Ovary (tissue), 7 donors: ENCODE measurements at regions not wholly inside any gene's neighbourhood (a gene's known extent, or its start where the extent isn't known, plus 50 kb on each side); places are given as distances from the start of the nearest gene placed in this dataset.

Experiments used
- DNase-seq, 5 donors: peaks; one replicate each; pipeline ENCODE4 v3.0.0-alpha.2; 2019 to 2020
- H3K27ac ChIP-seq, 2 donors: fragments of 200-600 bp; one replicate each; pipeline versions ENCODE4 v1.5.1 to v1.8.0; 2019 to 2022
- H3K27me3 ChIP-seq: fragments of 200-600 bp; one replicate; pipeline ENCODE4 v1.8.0; 2022
- H3K36me3 ChIP-seq: fragments of 200-600 bp; sonication (generic); one replicate; pipeline ENCODE4 v1.5.1; 2019
- H3K4me1 ChIP-seq: one replicate; pipeline ENCODE4 v1.8.1; 2013; ENCODE audit warnings: mild to moderate bottlenecking, moderate library complexity; ENCODE audit not compliant: insufficient read depth
- H3K4me3 ChIP-seq: fragments of 200-600 bp; sonication (generic); one replicate; pipeline ENCODE4 v1.5.1; 2017
- H3K9me3 ChIP-seq, 2 donors: fragments of 200-600 bp in 1 of 2; sonication (generic) in 1 of 2; one replicate each; pipeline versions ENCODE4 v1.5.1 to v1.8.1; 2013 to 2019; ENCODE audit warnings: mild to moderate bottlenecking in 1 of 2, moderate library complexity in 1 of 2
- EP300 ChIP-seq: sonication (generic); formaldehyde crosslinking; IDR thresholded peaks from one replicate; pipeline ENCODE4 v1.6.1; 2017; ENCODE audit warnings: antibody characterized with exemption
- POLR2A ChIP-seq: fragments of 450-650 bp; IDR thresholded peaks from one replicate; pipeline ENCODE4 v1.6.1; 2017; ENCODE audit warnings: antibody characterized with exemption, mild to moderate bottlenecking, moderate library complexity
- WGBS, 3 donors: extraction: QIAGEN DNeasy Blood & Tissue Kit in 1 of 3; methylation state at CpG; one replicate each; pipeline versions ENCODE4 v1.1.5 to v1.1.7; 2013 to 2017; 5-methylcytosine and 5-hydroxymethylcytosine counted together
- intact Hi-C, 4 donors: fragments of 100-400 bp; cut with DNase I; formaldehyde crosslinking; loops; one replicate each; pipeline versions ENCODE4 v1.11.0 to v1.15.1; 2022 to 2023
- TF ChIP-seq, protein P1 (sequence below), 3 donors: fragments of 450-650 bp in 2 of 3; fragments of 200-600 bp in 1 of 3; IDR thresholded peaks; one replicate each; pipeline versions ENCODE4 v1.5.1 to v1.8.0; 2016 to 2022; ENCODE audit warnings: antibody characterized with exemption in 3 of 3, mild to moderate bottlenecking in 1 of 3
- donor health status: DM: no; HTN: no; CAD: no; lungs with moderate emphysema.
- donor health status: DM: no; HTN: no; CAD: no.
- donor health status: Bipolar disorder and iron deficiency.
- donor health status: DM: no; HTN: no; CAD: no.
- donor health status: DM: yes; HTN: yes; CAD: no.

DNA sequence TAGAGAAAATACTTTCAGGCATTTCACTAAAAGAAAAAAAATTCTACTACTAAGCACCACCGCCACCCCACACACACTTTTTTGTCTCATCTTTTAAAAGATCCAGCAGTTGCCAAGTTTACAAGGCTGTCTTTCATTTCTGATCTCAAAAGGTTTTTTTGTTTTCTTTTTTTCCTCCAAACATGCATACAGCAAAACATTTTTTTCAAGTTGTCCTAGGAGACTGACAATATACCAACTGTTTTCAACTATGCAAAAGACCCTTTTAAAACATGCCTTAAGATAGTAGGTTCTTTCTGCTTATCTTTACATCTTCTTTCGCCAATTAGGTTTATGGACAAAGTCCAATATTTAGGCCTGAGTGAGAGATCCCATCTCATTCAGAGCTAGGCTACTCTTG, 65.2 kb downstream of the HMHB1 start:
- DNase-seq: no peak
- no peak for TF ChIP-seq POLR2A
- TF ChIP-seq, protein P1, sequence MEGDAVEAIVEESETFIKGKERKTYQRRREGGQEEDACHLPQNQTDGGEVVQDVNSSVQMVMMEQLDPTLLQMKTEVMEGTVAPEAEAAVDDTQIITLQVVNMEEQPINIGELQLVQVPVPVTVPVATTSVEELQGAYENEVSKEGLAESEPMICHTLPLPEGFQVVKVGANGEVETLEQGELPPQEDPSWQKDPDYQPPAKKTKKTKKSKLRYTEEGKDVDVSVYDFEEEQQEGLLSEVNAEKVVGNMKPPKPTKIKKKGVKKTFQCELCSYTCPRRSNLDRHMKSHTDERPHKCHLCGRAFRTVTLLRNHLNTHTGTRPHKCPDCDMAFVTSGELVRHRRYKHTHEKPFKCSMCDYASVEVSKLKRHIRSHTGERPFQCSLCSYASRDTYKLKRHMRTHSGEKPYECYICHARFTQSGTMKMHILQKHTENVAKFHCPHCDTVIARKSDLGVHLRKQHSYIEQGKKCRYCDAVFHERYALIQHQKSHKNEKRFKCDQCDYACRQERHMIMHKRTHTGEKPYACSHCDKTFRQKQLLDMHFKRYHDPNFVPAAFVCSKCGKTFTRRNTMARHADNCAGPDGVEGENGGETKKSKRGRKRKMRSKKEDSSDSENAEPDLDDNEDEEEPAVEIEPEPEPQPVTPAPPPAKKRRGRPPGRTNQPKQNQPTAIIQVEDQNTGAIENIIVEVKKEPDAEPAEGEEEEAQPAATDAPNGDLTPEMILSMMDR (IDR thresholded peaks at IDR 0.05): no peak
- no peak for TF ChIP-seq EP300
- Histone ChIP-seq H3K4me1 (no peaks in the 10 kb centered on the region), H3K4me3 (no peak overlapping the region), H3K36me3 (no peaks in the 10 kb centered on the region), H3K9me3 (no peaks in the 10 kb centered on the region), H3K27me3 (no peaks in the 10 kb centered on the region), H3K27ac (no peak overlapping the region)
- intact Hi-C loops: no loop called here
- WGBS, 3 donors: 74 to 85% (median 79%) methylated on average over 2 of the region's 2 CpGs

DNA sequence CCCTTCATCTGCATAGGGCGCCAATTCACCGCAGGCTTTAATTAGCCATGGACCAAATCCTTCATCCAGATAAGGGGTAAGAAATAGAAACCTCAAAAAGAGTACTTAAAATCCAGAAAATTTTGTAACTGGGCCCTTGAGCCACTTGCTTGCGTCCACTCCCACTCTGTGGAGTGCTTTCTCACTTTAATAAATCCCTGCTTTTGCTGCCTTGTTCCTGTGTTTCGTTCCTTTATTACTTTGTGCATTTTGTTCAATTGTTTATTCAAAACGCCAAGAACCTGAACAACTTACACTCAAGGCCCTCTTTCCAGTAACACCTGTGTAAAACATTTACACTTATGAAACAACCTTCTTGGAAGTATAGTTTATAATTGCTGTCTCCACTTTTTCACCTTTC, 66.5 kb downstream of the HMHB1 start:
- Histone ChIP-seq H3K9me3 (no peaks in the 10 kb centered on the region), H3K27ac (no peak overlapping the region), H3K27me3 (no peaks in the 10 kb centered on the region), H3K36me3 (no peaks in the 10 kb centered on the region), H3K4me1 (no peaks in the 10 kb centered on the region), H3K4me3 (no peak overlapping the region)
- TF ChIP-seq, protein P1 (IDR thresholded peaks at IDR 0.05): no peak
- TF ChIP-seq POLR2A (no peak), EP300 (no peak)
- intact Hi-C loops: no loop called here
- WGBS, 3 donors: 91 to 96% (median 92%) methylated on average over 5 of the region's 5 CpGs
- no peak for DNase-seq

DNA sequence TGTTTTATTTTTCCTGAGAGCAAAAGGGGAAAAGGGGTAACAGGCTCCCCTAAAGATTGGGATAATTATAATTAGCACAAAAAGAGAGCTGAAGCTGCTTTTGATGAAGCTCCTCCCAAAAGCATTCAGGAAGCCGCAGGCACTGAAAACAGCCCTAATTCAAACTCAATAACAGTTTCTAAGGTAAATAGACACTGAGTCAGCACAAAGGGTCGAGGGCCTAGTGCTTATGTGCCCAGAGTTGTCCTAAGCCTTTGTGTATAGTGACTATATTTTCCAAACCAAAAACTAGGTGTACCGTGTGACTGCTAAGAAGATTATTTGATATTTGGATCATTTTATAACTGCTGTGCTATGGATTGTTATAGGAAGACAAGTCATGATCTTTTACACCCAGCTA, 67.7 kb downstream of the HMHB1 start:
- intact Hi-C loops: no loop called here
- Histone ChIP-seq H3K27me3 (no peaks in the 10 kb centered on the region), H3K27ac (no peak overlapping the region), H3K36me3 (no peaks in the 10 kb centered on the region), H3K9me3 (no peaks in the 10 kb centered on the region), H3K4me1 (no peaks in the 10 kb centered on the region), H3K4me3 (no peak overlapping the region)
- TF ChIP-seq, protein P1 (IDR thresholded peaks at IDR 0.05): no peak
- TF ChIP-seq POLR2A (no peak), EP300 (no peak)
- 42 to 64% (median 52%) methylated on average over 3 of the region's 3 CpGs for WGBS, 3 donors
- no peak for DNase-seq

DNA sequence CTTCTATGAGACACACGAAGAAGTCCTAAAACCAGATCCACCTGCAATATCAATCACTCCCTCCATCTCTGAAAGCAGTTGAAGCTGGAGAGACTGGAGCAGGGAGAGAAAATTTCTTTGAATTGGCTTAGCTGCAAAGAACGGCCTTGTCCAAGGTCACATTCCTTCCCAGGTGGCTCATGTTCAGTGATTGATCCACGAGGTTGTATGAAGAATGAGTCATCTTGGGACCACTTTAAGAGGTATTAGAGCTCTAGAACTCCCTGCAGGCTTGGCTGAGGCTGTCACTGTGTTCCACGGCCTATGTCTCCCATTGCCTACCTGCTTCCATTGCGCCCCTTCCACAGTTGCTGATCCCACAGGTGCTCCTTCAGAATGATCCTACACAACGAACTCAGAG, 68.2 kb downstream of the HMHB1 start:
- TF ChIP-seq POLR2A (no peak), EP300 (no peak)
- TF ChIP-seq, protein P1 (IDR thresholded peaks at IDR 0.05): no peak
- intact Hi-C loops: no loop called here
- H3K4me1 ChIP-seq: no peaks in the 10 kb centered on the region
- DNase-seq: no peak
- no peaks in the 10 kb centered on the region for H3K9me3 ChIP-seq
- WGBS, 3 donors: 53 to 59% (median 59%) methylated on average over 6 of the region's 6 CpGs
- no peak overlapping the region for H3K27ac ChIP-seq
- H3K4me3 ChIP-seq: no peak overlapping the region
- H3K36me3 ChIP-seq: no peaks in the 10 kb centered on the region
- H3K27me3 ChIP-seq: no peaks in the 10 kb centered on the region

DNA sequence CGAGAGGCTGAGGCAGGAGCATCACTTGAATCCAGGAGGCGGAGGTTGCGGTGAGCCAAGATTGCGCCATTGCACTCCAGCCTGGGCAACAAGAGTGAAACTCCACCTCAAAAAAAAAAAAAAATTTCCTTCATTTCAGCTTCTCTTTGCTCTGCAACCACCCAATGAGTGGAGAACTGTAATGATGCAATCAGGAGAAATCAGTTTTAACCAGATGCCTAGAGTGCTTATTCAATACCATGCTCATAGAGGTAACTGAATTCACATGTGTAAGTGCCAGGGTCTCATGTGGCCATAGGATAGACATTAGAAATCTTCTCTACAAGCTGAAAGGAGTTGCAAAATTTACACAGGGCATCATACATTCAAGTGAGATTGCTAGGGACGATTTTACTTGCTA, 70.6 kb downstream of the HMHB1 start:
- Histone ChIP-seq H3K27me3 (no peaks in the 10 kb centered on the region), H3K4me1 (no peaks in the 10 kb centered on the region), H3K27ac (no peak overlapping the region), H3K9me3 (no peaks in the 10 kb centered on the region), H3K4me3 (no peak overlapping the region), H3K36me3 (no peaks in the 10 kb centered on the region)
- intact Hi-C loops: no loop called here
- DNase-seq: no peak
- WGBS, 3 donors: 94 to 98% (median 96%) methylated on average over 5 of the region's 5 CpGs
- TF ChIP-seq, protein P1 (IDR thresholded peaks at IDR 0.05): no peak
- TF ChIP-seq POLR2A: no peak
- TF ChIP-seq EP300: no peak
